GM06990 (cell line): ENCODE measurements at regions not wholly inside any gene's neighbourhood (a gene's known extent, or its start where the extent isn't known, plus 50 kb on each side); places are given as distances from the start of the nearest gene placed in this dataset.

Source experiments
- DNase-seq: peaks from one replicate; pipeline ENCODE4 v3.0.0-alpha.2; 2011; ENCODE audit not compliant: insufficient read length; ENCODE audit errors: extremely low read depth
- H3K27me3 ChIP-seq: replicated peaks from 2 replicates; pipeline ENCODE4 v1.6.0; 2011; ENCODE audit warnings: low read length; ENCODE audit not compliant: control insufficient read depth, insufficient read depth
- H3K36me3 ChIP-seq: 2 replicates; pipeline ENCODE4 v1.5.1; 2011; ENCODE audit warnings: low read length; ENCODE audit not compliant: control insufficient read depth, insufficient read depth
- H3K4me3 ChIP-seq: replicated peaks from 2 replicates; pipeline ENCODE4 v1.5.1; 2011; ENCODE audit warnings: low read depth, mild to moderate bottlenecking, control low read depth, low read length
- TF ChIP-seq, protein P1 (sequence below): IDR thresholded peaks from 2 replicates; pipeline ENCODE4 v1.5.1; 2011; ENCODE audit warnings: low read length, control low read depth, mild to moderate bottlenecking, inconsistent platforms; ENCODE audit not compliant: insufficient read depth, poor library complexity, severe bottlenecking

DNA sequence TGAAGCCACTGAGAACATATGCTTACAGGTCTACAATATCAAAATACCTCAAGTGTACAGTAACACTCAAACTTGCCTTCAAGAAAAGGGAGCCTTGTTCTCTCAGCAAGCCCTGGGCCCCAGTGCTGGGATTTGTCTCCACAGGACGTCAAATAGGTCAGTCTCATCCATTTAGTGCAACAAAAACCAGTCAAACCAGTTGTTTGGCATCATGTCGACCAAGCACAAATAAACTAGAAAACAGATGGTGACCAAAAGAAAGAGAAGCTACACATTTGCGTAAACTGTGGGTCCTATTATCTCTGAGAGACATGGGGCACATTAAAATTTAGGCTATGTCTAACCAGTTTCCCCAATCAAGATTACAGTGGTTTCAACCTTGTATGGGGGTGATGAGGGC lies 182.6 kb upstream of the PKDCC start:
- TF ChIP-seq, protein P1, sequence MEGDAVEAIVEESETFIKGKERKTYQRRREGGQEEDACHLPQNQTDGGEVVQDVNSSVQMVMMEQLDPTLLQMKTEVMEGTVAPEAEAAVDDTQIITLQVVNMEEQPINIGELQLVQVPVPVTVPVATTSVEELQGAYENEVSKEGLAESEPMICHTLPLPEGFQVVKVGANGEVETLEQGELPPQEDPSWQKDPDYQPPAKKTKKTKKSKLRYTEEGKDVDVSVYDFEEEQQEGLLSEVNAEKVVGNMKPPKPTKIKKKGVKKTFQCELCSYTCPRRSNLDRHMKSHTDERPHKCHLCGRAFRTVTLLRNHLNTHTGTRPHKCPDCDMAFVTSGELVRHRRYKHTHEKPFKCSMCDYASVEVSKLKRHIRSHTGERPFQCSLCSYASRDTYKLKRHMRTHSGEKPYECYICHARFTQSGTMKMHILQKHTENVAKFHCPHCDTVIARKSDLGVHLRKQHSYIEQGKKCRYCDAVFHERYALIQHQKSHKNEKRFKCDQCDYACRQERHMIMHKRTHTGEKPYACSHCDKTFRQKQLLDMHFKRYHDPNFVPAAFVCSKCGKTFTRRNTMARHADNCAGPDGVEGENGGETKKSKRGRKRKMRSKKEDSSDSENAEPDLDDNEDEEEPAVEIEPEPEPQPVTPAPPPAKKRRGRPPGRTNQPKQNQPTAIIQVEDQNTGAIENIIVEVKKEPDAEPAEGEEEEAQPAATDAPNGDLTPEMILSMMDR: no peak
- no peak overlapping the region for H3K4me3 ChIP-seq
- H3K27me3 ChIP-seq: peaks cover 1% of the 10 kb centered on the region
- no peak for DNase-seq
- H3K36me3 ChIP-seq: no peaks in the 10 kb centered on the region

DNA sequence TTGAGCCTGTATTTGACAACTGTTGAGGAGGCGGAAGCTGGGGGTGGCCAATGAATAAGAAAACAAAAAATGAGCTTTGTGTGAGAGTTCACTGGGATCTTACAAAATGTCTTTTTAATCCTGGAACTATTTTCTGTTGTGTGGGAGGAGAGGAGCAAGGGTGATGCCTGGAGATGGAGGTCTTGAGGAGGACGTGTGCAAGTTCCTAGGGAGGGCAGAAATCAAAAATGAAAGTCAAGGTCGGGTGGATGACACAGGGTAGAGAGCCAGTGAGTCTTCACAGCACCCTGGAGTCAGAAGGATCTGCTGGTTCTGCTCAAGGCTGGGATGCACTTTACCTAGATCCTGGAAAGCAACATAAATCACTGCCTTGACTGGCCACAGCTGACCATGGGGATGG lies 180.3 kb upstream of the PKDCC start:
- no peak for DNase-seq
- TF ChIP-seq, protein P1: no peak
- peaks cover 1% of the 10 kb centered on the region for H3K27me3 ChIP-seq
- no peak overlapping the region for H3K4me3 ChIP-seq
- H3K36me3 ChIP-seq: no peaks in the 10 kb centered on the region

DNA sequence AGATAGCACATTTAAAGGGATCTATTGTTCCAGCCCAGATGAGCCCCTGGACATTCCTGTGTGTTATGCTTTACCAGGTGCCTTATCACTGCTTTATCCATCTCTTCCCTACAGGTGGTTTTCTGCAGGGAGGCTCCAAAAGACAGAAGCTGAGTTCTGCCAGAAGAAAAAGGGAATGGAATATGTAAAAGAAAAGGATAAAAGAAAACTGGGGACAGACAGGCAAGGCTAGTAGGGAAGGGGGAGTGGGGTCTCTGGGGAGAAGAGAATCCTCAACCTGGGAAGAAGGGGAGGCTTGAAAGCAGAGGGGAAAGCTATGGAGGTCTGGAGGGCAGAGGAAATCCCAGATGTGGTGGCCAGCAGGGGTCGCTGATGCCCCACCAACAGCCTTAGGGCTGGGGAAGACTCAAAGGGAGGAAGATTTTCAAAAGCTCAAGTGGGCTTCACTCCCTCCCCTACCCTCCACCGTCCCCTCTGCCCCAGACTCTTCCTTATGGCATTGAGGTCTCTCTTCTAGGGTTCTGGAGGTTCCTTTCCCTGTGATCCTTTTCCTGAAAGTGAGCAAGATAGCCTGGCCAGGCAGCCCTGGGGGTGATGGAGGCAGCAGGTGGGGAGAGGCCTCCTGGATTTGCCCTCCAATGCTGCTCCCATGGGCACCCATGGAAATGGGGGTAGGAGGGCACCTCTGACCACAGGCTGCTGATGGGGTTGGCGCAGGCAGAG lies 178.1 kb upstream of the PKDCC start:
- no peaks in the 10 kb centered on the region for H3K36me3 ChIP-seq
- H3K27me3 ChIP-seq: no peaks in the 10 kb centered on the region; the same call in 1 of the 2 replicates
- peak; percentile 32 for DNase-seq
- TF ChIP-seq, protein P1: peak; percentile 79
- no peak overlapping the region for H3K4me3 ChIP-seq

DNA sequence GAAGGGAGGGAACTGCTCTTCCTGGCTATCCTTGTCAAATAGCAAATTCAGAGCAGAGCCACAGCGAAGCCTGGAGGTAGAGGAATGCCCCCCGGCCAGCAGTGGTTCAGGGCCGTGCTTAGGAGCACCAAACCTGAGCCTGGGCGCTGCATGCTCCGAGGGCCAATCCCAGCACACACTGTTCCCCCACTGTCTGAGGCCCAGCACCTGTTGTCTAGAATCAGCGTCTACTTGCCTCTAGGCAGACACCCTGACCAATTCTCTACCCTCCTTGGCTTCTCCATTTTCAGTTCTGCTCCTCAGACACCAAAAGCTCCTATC lies 177.6 kb upstream of the PKDCC start:
- Histone ChIP-seq H3K4me3 (no peak overlapping the region), H3K27me3 (no peaks in the 10 kb centered on the region; the same call in 1 of the 2 replicates), H3K36me3 (no peaks in the 10 kb centered on the region)
- TF ChIP-seq, protein P1: no peak
- DNase-seq: no peak

DNA sequence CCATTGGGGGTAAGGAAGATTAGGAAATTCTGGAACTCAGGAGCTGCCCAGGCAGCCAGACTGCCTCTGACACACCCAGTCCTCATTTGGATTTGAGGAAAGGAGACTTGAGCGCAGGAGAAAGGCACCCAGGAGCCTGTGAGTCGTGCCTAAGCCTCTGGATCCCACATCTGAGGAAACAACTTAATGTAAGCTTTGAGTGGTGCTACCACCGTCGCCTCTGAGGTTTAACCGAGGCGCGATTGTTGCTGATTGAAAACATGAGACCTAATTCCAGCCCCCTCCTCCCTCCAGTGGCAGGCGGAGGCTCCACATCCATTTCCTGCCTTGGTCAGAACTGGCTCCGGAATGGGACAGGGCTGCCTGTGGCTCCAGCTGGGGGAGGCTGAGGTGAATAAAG lies 176.7 kb upstream of the PKDCC start:
- no peaks in the 10 kb centered on the region for H3K36me3 ChIP-seq
- TF ChIP-seq, protein P1: no peak
- no peaks in the 10 kb centered on the region; the same call in 1 of the 2 replicates for H3K27me3 ChIP-seq
- no peak for DNase-seq
- no peak overlapping the region for H3K4me3 ChIP-seq

DNA sequence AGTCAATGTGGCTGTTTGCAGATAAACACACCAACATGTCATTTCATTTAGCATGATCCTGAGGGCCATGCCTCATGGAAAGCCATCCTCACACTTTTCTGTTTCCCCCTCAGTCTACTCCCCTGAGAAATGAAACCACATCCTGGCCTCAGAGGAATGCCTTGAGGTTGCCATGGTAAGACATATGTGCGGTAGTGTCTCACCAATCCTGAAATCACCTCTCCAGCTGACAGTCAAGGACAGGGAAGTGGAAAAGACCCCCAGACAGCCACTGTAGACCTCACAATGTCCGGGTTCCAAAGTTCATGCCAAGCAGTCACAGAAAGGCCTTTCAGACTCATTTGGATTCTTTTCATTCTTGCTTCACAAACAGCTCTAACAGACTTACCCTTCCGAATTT lies 175.2 kb upstream of the PKDCC start:
- TF ChIP-seq, protein P1: no peak

More for the DNA sequence above, 175.2 kb upstream of the PKDCC start:
- H3K36me3 ChIP-seq: no peaks in the 10 kb centered on the region
- DNase-seq: no peak
- H3K4me3 ChIP-seq: no peak overlapping the region
- H3K27me3 ChIP-seq: no peaks in the 10 kb centered on the region; the same call in 1 of the 2 replicates
